HG02759 (cell line): ENCODE measurements at regions not wholly inside any gene's neighbourhood (a gene's known extent, or its start where the extent isn't known, plus 50 kb on each side); places are given as distances from the start of the nearest gene placed in this dataset.
A peak's percentile ranks its signal among the peaks of the same experiment; 100 is the strongest.

ENCODE experiments used
- ATAC-seq: cut with Tn5 transposase; IDR thresholded peaks from one replicate; pipeline ENCODE4 v1.9.1; 2021; ENCODE audit warnings: mild to moderate bottlenecking, moderate library complexity; ENCODE audit not compliant: unreplicated experiment

DNA sequence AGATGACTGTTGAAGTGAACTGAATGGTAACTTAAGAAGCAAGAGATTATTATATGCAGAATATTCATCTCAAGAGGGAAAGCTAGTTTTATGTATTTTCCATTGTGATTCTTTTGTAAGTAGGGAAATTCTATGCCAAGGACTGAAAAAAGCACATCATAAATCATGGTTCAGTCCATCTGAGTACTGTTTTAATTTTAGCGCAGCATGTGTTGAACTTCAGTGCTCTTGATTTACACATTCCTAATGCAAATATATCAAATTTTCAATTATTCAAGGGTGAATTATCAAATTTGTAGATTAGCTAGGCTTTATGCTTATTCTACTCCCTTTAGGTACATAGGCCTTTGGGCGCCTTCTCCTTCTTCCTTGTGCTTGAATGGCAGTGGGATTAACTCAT, 50.3 kb upstream of the TCF12 start:
- ATAC-seq, result no peak

DNA sequence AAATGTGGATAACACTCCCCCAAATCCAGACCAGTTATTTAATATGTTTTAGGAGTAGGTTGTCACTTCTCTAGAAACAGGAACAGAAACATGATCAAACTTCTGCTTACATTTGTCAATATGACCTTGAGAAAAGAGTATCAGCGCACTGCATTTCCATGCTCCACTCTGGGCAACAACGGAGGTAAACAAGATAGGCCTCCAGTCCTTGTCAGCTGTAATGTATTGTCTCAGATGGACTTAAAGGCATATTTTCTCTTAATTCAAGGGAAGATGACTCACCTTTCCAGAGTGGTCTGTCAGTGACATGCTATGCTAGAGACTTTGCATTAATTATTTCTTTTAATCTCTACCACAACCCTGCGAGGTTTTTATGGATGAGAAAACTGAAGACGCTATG, 51.6 kb upstream of the TCF12 start:
- ATAC-seq, result no peak

DNA sequence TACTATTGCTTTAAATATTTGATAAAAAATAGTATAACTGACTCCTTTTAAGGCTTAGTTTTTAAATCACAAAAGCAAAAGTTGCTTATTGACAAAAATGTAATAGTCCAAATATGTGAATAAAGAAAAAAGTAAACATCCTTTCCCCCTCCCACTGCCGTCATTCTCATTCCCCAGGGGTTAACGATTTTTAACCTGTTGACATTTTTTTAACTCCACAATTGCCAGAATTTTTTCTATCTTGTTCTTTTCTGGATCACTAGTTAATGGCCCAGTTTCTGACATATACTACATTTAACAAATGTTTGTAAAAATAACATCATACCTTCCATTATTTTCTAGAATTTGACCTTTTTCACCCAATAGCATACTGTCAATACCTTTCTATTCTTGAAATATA, 60.6 kb upstream of the TCF12 start:
- ATAC-seq, result no peak

DNA sequence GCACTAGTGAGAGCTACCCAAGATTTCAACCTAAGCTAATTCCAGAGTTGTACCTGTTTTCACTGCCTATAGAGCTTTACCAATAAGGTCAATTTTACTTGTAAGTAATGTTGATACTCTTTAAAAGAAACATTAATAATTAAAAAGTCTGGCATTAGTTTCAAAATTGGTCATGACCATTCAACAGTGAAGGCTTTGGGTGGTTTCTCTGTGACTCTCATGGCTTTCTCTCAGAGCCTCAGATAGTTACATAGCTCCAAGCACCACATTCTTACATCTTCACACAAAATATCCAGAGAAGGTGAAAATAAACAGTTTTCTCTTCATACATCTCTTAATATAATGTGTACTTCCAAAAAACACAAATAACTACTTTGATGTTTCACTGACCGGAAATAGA, 61.5 kb upstream of the TCF12 start:
- no peak for ATAC-seq

DNA sequence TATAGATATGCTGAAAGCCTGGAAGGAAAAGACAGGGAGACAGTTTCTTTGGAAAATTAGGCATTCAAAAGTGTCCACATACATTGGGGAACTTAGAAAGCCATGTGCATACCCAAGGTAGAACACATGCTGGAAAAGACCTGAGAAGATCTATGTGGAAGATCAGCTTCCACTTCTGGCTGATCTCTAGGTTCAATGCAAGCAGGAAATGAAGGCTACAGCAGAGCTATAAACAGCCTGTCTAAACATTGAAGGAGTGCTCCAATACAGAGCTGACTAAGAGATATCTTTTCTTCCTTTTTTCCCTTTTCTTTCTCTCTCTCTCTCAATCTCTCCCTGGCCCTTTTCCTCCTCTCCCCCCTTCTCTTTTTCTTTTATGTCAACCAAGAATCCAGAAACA, 73.6 kb upstream of the TCF12 start:
- ATAC-seq, result no peak

DNA sequence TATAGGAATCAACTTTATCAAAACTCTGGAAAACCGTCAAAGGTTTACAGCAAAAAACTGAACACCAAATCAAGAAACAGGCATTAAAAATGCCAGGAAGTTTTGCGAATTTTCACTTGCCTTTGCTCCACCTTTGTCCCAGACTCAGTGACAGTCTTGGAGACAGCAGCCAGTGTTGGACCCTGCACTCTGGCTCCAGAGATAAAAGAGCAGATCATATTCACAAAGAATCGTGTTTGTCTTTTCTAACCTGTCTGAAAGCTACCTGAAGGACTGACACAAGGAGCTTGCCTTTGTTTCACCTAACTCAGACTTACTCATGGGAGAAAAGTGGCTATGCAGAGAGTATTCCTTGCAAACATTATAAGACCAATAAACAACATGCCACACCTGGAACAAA, 74.0 kb upstream of the TCF12 start:
- ATAC-seq, result no peak

DNA sequence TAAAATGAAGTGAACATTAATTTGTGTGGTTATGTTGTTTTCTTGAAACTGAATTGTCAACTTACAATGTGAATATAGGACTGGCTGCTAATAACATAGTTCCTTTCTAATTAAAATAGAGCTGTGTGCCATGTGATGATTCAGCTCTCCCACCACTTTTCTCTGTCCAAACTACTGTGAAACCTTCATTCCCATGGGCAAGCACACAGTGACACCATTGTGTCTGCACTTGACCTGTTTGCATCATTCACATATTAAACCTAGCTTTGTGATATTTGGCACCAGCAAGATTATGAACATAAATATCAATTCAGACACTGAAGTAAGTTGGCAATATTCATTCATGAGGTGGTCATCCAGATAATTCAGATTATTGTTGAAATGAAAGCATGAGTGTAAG, 78.8 kb upstream of the TCF12 start:
- ATAC-seq, result no peak

DNA sequence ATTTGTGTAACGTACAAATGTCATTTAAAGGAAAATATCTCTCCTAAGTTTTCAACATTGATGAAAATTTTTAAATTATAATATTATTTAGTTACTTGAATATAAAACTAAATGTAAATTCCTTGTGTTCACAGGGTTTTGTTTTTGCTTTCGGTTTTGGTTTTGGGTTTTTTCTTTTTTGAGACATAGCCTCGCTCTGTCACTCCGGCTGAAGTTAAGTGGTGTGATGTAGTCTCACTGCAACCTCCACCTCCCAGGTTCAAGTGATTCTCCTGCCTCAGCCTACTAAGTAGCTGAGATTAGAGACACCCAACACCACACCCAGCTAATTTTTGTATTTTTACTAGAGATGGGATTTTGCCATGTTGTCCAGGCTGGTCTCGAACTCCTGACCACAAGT, 79.3 kb upstream of the TCF12 start:
- ATAC-seq, result no peak

DNA sequence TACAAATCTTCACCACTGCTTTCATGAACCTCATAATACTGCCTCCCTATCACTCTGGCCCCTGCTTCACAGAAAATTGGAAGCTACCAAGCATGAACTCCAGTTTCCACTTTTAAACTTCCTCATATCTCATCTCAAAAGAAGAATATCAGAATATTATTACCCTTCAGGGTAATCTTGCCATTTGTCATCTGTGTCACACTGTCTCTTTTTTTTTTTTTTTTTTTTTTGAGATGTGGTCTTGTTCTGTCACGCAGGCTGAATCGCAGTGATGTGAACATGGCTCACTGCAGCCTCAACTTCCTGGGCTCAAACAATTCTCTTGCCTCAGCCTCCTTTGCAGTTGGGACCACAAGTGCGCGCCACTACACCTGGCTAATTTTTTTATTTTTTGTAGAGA, 80.4 kb upstream of the TCF12 start:
- no peak for ATAC-seq

DNA sequence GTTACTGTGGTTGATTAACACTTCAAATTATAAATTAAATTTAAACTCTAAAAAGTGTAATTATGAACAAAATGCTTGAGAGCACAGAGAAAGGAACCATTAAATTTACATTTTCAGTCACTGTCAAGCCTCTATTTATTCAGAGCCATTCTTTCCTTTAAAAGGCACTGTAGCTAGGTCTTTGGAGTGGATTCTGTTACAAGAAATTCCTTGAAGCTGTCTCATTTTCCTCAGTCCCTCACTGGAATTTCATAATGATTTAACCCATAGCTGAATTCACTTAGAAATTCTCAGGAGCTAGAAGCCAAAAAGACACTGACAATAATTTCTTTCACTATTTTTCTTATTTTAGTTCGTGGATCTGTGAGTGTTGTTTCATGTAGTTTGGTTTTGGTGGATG, 81.2 kb upstream of the TCF12 start:
- ATAC-seq, result no peak

DNA sequence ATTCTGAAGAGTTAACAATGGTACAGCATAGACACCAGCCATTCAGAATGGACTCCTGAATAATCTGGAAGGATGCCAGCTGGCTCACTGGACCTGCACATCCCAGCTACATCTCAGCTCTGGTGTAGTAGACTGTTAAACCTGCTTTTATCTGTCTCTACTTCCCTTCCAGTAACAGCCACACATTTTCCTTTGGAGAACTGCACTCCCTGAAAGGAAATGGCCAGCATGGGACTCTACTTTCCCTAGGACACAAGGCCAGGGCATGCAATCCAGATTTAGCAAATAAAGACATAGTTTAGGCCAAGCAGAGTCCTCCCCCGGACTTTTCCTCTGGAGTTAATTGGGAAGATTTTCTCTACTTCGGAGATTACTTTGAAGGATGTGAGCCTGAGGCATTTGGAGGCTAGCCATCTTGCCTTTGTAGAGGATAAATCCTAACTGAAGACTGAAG, 82.7 kb upstream of the TCF12 start:
- no peak for ATAC-seq

DNA sequence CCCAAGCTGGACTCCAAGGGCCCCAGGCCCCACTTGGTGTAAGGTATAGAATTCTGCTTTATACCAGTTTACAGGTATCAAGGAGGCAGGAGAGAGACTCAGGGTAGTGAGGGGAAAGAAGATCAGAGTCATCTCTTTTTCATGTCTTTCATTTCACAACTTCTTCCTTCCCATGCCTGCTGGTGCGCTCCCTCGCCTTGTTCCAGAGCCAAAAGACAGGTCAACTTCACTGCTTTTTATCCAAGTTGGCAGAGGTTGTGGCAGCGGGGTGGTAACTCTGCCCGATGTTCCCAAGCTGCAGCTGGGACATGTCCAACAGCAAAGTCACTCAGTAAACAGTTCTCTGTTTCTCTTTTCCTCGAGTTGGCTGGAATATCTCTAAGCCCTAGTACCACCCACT, 86.3 kb upstream of the TCF12 start:
- no peak for ATAC-seq

DNA sequence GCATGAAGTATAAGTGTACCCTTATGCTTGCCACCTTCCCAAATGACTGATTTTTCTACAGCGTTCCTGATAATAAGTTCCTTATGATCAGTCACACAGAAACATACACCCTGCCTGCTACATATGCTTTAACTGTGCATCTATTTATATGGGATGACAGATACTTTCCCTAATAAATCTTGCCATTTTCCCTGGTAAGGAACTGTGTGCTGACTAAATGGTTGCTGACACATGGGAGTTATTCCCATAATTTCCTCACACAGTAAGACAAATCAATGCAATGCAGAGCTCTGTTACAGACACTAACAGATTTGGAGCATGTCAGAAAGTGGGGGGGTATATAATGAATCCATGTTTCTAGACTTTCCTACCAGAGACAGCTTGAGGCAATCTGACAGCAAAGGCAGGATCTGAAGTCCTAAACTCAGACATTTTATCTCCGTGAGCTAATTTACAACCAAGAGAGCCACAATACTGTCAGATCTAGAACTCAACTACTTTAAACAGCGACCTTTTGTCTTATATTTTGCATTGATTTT, 86.9 kb upstream of the TCF12 start:
- no peak for ATAC-seq

DNA sequence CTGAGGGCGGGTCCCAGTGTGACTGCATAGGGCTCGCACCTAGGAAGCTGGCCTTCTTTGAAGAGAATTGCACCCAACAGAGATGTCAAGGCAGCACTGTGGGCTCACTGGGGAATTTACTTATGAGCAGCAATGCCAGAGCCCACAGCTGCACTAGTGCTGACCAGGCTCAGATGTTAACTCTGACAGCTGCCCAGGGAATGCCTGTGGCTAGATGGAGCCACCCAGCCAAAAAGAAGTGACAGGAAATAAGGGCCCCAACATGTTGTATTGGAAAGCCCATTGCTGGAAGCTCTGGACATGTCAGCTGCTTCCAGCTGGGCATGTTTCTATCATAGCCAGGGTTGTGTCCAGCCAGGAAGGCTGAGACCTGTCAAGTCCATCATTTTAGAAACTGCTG, 90.9 kb upstream of the ZNF280D start:
- no peak for ATAC-seq

DNA sequence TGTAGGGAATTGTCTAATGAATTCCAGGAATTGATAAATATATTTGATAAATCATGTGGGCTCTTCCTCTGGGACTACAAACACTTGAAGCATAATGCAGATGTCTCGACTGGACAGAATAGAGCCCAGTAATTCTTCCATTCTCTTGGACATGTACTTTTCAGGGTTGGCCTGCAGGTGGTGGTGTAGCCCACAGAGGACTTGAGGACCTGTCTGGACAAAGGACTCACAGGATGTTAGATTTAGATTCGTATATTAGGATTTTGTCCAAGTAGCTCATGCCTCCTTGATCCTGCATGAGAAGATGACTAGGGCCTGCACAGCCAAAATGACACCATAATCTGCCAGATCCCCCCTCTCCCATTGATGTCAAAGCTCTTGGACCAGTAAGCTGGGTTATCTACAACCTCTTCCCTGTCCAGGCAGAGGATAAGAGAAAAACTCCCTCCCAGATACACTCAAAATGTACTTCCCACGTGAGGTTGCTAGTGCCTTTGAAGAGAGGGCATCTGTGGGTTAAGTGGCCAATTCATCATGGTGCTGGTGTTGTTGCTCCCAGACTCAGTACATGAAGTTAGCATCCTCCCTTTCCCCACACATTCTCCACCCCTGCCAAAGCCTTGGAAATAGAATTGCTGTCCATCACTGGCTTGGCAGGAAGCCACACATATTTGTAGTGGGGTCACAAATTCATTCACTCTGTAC, 88.6 kb upstream of the ZNF280D start:
- peak; percentile 87 for ATAC-seq

DNA sequence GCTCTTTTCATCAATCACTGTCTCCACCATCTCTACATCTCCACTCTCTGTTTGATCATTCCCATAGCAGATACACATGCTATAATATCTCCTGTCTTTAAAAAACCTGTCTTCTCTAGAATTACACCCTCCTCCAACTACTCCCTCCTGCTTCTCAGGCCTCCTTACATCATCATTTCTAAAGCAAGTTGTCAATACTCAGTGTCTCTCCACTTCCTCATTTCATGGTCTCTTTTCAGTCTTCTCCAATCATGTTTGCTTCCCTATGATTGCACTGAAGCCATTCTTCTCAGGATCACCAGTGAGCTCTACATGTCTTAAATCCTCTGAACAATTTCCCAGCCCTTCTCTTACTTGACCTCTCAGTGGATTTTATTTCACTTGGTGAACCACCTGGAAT, 87.0 kb upstream of the ZNF280D start:
- no peak for ATAC-seq

DNA sequence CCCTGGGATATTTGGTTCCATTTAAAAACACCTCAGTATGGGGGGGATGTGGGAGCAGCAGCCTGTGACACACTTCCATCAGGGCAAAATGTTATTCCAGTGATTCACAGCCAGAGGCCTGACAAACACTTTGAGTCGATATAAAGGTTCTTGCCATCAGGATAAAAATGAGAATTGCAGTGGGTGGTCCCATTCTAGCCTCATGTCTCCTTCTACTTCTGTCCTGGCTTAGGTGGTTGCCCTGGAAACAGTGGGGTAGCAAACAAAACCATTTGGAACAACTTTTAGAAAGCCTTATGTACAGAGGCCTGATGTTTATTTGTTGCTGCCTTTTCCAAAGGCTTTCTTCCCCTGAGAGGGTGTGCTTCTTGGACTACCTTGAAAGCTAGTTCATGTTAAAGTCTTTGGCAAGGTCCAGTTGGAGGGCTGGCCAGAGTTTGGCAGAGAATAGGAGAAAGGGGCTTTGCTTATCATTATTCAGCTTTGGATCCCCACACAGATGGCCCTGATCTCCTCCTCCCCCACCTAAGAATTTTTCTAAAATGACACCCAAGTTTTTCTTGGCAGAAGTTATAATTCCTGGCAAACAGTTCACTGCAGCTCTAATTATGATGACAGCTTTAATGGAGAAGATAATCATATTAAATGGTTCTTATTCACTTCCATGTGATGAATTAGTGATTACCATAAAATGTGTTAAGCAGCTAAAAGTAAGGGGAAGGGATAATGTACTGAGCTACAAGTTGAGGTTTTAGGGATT, 84.2 kb upstream of the ZNF280D start:
- ATAC-seq, result no peak

DNA sequence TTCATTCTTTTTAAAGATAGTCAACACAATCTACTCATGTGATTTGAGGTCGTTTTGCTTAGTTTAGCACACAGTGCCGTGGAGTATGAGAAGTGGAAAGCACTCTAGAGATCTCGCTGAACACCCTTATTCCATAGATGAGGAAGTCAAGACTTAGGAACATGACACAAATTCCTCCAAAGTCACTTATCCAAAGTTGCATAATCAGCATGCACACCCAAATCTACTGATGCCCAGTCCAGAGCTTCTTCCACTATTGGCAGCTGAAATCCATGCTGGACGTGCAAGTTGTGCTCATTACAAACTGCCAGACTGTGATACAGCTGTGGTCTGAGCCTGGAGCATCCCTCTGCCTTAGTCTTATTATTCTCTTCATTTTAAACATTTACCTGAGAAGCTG, 83.5 kb upstream of the ZNF280D start:
- no peak for ATAC-seq

DNA sequence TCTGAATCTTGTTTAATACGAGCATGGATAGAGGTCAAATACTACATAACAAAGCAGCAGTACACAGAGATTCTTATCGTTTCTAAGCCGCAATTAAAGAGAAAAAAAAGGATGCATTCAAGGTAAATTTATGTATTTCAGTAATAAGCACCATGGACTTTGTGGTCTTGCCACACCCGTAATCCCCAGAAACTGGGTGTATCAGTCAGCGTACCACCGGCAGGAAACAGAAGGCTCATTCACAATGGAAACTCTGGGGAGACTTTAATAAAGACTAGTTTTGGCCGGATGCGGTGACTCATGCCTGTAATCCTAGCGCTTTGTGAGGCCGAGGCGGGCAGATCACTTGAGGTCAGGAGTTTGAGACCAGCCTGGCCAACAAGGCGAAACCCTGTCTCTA, 81.9 kb upstream of the ZNF280D start:
- ATAC-seq, result no peak

DNA sequence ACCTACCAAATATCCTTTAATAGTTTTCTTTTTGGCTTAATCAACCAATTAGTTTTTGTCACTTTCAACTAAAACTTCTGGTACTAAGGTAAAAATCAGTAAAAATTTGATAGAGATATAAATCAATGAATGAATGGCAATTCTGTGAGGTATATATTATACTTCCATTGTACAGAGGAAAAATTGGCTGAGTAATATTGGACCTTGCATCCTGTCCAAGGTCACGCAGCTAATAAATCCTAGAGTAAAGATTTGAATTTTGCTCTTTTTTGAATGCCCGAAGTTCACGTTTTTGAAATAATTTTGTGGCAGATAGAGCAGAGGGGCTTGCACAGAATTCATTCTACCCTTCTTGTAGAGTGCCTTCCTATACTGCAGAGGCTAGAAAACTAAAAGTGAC, 81.1 kb upstream of the ZNF280D start:
- no peak for ATAC-seq

DNA sequence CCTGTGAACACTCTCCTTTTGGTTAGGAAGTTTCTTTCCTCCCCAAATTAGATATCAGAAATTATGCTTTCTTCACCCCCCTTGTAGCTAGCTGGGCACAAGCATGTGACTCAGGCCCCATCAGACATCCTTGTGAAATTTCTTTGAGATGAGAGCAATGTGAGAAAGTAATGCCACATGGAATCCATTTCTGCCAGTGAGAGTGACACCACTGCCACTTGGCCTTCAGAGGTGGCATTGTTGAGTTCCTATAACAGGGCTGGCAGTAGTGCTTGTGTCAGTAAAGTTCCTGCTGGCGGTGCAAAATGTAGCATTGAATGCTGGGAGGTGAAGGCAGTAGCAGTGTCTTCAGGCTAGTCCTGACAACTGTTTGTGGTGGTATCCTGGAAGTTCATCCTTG, 80.7 kb upstream of the ZNF280D start:
- ATAC-seq, result no peak

DNA sequence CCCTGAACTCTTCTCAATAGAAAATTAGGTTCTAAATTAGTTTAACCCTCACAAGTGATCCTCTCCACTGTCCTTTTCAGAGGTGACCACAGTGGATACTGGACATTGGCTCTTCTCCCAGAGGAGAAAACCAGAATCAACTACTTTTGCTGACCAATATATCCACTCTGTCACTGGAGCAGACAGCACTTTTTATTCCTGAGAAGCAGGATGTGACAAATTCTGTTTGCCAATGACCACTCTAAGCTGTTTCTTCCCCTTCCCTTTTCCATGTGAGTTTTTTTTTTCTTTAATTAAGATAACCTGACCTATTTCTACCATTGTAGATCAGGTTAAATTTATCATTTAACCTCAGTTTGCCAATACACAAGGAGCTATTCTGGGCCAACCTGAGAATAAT, 79.7 kb upstream of the ZNF280D start:
- no peak for ATAC-seq
